OCI-M2 (cell line): ENCODE measurements at regions not wholly inside any gene's neighbourhood (a gene's known extent, or its start where the extent isn't known, plus 50 kb on each side); places are given as distances from the start of the nearest gene placed in this dataset.

ENCODE experiments used
- DNase-seq: peaks from one replicate; lab custom pipeline; 2025; ENCODE audit not compliant: unreplicated experiment; lab: John Stamatoyannopoulos, UW

GRCh38 chr3:41126961-41127360, 72.3 kb upstream of the CTNNB1 start:
- DNase-seq = no peak

- DNase-seq = no peak
These were observed 71.9 kb upstream of the CTNNB1 start for GRCh38 chr3:41127414-41127813.

- DNase-seq = no peak
These were observed 69.6 kb upstream of the CTNNB1 start for GRCh38 chr3:41129731-41130130.

- no peak for DNase-seq
These were observed 68.1 kb upstream of the CTNNB1 start for GRCh38 chr3:41131224-41131623.

GRCh38 chr3:41137686-41138111, 61.6 kb upstream of the CTNNB1 start:
- no peak for DNase-seq

- DNase-seq = no peak
These were observed 61.2 kb upstream of the CTNNB1 start for GRCh38 chr3:41138146-41138545.

- no peak for DNase-seq
These were observed 60.7 kb upstream of the CTNNB1 start for GRCh38 chr3:41138601-41139000.

- no peak for DNase-seq
These were observed 59.1 kb upstream of the CTNNB1 start for GRCh38 chr3:41140242-41140641.

- no peak for DNase-seq
These were observed 57.7 kb upstream of the CTNNB1 start for GRCh38 chr3:41141433-41142167.

- no peak for DNase-seq
These were observed 55.8 kb upstream of the CTNNB1 start for GRCh38 chr3:41143421-41144031.

GRCh38 chr3:41144631-41145030, 54.7 kb upstream of the CTNNB1 start:
- DNase-seq = no peak

- no peak for DNase-seq
These were observed 50.8 kb upstream of the CTNNB1 start for GRCh38 chr3:41148478-41148877.

- DNase-seq = no peak
These were observed 50.4 kb upstream of the CTNNB1 start for GRCh38 chr3:41148901-41149300.
